GM20431 (cell line): ENCODE measurements at regions not wholly inside any gene's neighbourhood (a gene's known extent, or its start where the extent isn't known, plus 50 kb on each side); places are given as distances from the start of the nearest gene placed in this dataset.
"Not testable (repeated sequence)": the region's sequence is repeated elsewhere in the genome, so short reads cannot be mapped to it uniquely, and the experiment has no call there.

Experiments
- in situ Hi-C: fragments of 300-500 bp; cut with MseI, MboI; formaldehyde crosslinking; loops from one replicate; pipeline ENCODE4 v1.15.0; 2020; ENCODE audit warnings: low sequenced_read_pairs; ENCODE audit not compliant: unreplicated experiment

GRCh38 chr2:47964277-47964676 is 58.0 kb upstream of the FBXO11 start:
- in situ Hi-C loops, result no loop called here

GRCh38 chr2:47964722-47965434 is 58.6 kb upstream of the FBXO11 start:
- in situ Hi-C loops, result no loop called here

GRCh38 chr2:47976728-47977127 is 70.4 kb upstream of the FBXO11 start:
- in situ Hi-C loops, result not testable (repeated sequence)

- in situ Hi-C loops, result no loop called here
These were observed 77.7 kb upstream of the FBXO11 start for GRCh38 chr2:47984041-47984440.

- in situ Hi-C loops, result no loop called here
These were observed 84.2 kb upstream of the FBXO11 start for GRCh38 chr2:47990503-47990902.

GRCh38 chr2:47992671-47993070 is 86.4 kb upstream of the FBXO11 start:
- in situ Hi-C loops, result no loop called here

- in situ Hi-C loops, result no loop called here
These were observed 90.5 kb upstream of the FBXO11 start for GRCh38 chr2:47996808-47997207.

- in situ Hi-C loops, result no loop called here
These were observed 93.2 kb upstream of the FBXO11 start for GRCh38 chr2:47999512-47999911.

- in situ Hi-C loops, result no loop called here
These were observed 95.2 kb upstream of the FBXO11 start for GRCh38 chr2:48001498-48001897.

GRCh38 chr2:48006094-48006493 is 99.8 kb upstream of the FBXO11 start:
- in situ Hi-C loops, result no loop called here

GRCh38 chr2:48007699-48008268 is 101.5 kb upstream of the FBXO11 start:
- in situ Hi-C loops, result no loop called here

- in situ Hi-C loops, result no loop called here
These were observed 103.0 kb upstream of the FBXO11 start for GRCh38 chr2:48009256-48009655.

- in situ Hi-C loops, result no loop called here
These were observed 109.1 kb upstream of the FBXO11 start for GRCh38 chr2:48015421-48015820.

GRCh38 chr2:48016225-48017019 is 110.1 kb upstream of the FBXO11 start:
- in situ Hi-C loops, result no loop called here

- in situ Hi-C loops, result no loop called here
These were observed 110.8 kb upstream of the FBXO11 start for GRCh38 chr2:48017136-48017535.

GRCh38 chr2:48018480-48018879 is 112.2 kb upstream of the FBXO11 start:
- in situ Hi-C loops, result no loop called here

- in situ Hi-C loops, result no loop called here
These were observed 120.6 kb upstream of the FBXO11 start for GRCh38 chr2:48026865-48027264.

- in situ Hi-C loops, result no loop called here
These were observed 126.5 kb upstream of the FBXO11 start for GRCh38 chr2:48032765-48033164.

- in situ Hi-C loops, result no loop called here
These were observed 128.0 kb upstream of the FBXO11 start for GRCh38 chr2:48034295-48034694.

- in situ Hi-C loops, result no loop called here
These were observed 130.0 kb upstream of the FBXO11 start for GRCh38 chr2:48036312-48036711.
